Activated T-cell treated with anti-CD3 and anti-CD28 coated beads for 1 hour (primary cell): ENCODE measurements at regions not wholly inside any gene's neighbourhood (a gene's known extent, or its start where the extent isn't known, plus 50 kb on each side); places are given as distances from the start of the nearest gene placed in this dataset.

Source experiments
- DNase-seq: peaks from one replicate; pipeline ENCODE4 v3.0.0-alpha.2; 2020; ENCODE audit warnings: low read depth

DNA sequence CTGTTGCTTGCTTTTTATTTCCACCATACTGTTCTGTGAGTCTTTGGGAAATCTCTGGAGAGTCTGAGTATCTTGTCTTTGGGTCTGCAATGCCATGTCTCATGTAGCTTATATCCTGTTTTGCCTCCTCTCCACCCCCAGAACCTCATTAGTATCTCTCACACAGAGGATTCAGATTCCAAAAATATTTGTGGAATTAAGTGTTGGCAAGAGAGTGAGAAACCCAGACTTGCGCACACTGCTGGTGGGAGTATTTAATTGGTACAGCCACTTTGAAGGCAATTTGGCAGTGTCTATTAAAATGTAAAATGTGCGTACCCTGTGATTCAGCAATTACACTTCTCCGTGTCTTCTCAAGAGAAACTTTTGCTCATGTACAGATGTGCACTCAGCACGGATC, 68.6 kb downstream of the ZNF621 start:
- DNase-seq: no peak

DNA sequence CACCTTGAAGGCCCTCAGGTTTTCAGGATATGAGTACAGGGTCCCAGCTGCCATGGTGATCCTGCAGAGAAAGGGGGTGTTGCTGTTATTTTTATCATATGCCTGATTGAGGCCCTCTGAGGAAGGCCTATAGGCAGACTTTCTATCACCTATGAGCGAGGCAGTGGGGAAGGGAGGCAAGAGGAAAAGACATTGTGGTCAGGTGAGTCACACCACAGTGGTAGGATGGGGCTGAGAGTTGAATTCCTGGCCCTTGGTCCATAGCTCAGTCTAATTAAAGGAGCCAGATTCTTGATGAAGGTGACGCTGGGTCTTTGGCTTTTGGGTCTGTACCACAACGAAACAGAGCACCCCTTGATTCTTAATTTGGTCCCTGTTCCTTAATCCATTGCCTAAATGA, 72.7 kb downstream of the ZNF621 start:
- no peak for DNase-seq

DNA sequence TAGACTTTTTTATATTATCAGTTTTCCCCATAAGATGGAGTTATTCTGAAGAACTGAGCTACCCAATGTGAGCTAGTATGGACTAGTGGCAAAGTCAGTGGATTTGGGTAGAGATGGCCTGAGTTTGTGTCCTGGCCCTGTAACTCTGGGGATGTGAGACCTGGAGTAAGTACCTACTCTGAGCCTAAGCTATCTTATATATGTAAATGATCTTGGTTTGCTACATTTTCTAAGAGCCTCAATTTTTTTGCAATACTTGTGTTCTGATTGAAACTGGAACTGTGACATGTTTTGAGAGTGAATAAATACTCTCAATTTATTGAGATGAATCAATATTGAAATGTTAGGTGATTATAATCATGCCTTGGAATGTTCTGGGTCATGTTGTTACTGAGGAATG, 73.6 kb downstream of the ZNF621 start:
- DNase-seq: no peak

DNA sequence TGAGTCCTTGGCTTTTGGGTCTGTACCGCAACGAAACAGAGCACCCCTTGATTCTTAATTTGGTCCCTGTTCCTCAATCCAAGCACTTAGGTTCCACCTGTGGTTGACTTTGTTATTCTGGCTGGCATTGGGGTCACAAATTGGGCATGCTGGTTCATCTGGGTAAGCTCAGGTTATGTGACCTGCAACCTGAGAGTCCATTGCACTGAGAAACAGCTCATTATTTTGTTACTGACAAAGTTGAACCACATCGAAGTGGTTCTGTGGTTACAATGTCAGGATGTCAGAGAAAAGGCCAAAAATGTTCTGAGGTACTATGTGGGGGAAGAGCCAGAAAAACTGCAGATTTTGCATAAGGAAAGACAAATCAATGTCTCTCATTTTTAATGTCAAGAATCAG, 74.2 kb downstream of the ZNF621 start:
- no peak for DNase-seq

DNA sequence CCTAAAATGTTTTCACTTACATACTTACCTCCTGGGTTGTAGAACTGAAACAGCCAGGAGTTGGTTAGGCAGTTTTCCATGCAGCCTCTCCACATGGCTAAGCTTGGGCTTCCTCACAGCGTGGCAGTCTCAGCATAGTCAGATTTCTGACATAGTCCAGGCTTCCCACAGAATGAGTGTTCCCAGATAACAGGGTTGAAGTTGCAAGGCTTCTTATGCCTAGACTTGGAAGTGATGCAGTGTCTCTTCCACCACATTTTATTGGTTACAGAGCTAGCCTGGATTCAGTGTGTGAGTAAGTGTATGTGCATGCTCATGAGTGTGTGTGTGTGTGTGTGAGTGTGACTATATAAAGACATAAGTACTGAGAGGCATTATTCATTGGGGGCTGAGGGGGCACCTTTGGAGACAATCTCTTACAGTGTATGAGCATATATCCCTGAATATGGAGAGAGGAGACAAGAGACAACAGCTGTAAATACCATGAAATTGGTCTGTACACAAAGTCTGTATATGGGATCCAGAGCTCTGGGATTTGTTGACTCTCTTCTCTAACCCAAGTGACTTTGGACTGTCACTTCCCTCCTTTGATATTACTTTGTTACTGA, 78.1 kb downstream of the ZNF621 start:
- no peak for DNase-seq

DNA sequence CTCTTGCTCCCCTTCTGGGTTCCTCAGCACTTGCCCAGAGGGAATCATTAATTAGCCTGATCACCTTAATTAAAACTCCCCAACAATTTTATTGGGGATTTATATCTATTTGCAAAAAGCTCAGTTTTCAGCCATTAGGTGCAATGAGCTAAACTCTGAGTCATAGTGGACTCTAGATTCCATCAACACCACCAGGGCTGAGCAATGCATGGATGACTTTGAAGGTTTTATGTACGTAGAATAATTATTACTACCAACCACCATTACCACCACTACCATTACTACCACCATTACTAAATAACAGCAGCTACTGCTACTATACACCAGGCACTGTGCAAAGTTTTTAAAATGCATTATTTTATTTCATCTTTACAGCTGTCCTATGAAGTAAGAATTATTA, 81.2 kb downstream of the ZNF621 start:
- no peak for DNase-seq

DNA sequence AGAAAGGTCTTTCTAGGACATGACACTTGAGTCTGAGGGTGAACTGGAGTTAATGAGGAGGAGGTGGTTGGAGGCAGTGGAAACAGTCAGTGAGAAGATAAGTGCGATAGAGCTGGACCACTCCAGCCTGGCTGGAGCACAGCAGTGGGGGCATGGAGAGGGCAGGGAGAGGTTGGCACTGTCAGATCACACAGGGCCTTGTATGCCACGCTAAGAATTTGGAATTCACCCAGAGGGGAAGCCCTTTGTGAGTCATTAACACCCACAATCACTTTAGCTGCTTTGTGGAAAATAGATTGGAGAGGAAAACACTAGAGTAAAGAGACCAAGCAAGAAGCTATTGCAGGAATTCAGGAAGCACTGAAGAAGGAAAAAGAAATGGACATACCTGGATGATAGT, 83.3 kb downstream of the ZNF621 start:
- no peak for DNase-seq

DNA sequence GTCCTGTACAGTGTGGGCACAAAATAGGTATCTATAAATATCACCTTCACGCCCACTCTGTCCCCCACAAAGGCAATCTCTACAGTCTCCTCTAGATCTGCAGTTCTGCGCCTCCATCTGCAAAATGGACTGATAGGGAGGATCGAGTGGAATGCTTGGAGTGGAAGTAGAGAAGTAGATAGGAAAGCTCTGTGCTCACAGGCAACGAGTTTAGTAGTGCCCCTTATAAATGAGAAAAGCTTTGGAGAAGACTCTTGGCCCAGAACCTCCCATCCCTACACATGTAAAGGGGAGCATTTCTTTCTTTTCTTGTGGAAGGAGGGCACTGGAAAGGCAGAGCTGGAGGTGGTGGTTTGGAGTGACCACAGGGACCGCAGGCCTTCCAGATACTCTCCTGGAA, 88.5 kb downstream of the ZNF621 start:
- no peak for DNase-seq

DNA sequence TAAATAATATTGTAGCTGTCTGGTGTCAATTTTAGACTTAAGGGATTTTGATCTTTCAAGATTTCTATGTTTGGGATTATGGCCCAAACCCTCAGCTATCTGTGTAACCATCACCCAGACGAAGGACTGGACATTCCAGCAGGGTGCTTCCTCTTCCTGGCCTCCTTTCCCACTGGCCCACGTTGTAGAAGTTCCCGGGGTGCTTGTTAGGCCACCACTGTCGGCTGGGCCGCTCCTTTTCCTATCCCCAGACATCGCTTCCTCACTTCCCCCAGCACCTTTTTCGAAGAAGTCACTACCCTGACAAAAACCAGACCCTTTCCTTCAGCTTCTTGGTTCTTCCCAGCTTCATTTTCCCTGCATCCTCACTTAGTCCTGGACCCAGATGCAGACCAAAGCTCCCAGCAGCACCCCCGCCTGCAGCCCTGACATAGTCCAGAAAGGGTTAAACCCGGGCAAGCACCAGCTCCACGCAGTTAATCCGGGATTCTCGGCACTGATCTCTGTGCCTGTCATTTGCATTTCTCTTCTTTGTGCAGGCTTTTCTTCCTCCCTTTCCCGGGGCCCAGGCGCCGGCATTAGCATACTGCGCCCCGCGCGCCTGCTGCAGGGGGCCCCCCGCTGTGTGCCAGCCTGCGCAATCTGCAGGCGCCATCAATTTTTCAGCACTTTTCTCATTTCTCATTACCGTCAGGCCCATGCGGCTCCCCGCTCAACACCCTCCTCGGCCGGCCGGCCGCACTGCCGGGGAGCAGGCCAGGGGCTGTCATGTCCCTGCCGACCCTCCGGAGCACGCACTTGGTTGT, 90.6 kb downstream of the ZNF621 start:
- no peak for DNase-seq

DNA sequence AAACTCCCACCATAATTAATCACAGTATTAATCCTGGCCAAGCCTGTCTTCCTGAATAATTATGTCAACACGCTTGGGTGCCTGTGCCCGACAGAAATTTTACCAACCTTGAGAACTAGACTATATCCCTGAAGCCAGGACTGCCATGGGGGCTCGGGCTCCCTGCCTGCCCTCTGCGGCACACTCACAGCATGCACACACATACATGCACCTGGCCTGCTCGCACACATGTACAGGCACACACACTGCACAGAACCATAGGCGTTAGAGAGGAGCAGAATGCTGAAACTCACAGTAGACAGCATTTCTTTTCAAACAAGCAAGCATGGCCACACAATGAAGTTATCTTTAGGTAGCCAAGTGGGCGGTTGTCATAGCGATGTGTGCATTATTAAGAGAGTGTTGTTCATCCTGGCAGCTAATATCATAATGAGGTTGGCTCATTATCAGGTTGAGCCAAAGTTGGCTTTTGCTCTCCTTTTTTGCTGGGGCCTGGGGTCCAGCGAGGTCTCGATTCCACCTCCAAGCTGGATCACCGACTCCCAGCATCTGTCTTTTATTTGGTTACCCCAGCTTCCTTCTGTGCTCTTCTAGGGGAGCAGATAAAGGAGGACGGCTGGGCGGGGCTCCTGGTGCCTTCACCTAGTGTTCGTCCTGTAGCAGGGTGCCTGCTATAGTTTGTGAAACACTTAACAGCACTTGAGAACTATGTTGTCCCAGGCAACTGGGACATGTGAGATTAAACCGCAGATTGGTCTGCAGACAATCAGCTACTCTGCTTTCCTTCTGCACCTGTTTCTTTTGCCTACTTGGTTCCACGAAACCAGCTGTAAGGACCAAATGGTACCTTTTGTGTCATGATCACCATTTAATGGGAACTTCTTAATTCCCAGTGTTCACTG, 91.4 kb downstream of the ZNF621 start:
- no peak for DNase-seq

DNA sequence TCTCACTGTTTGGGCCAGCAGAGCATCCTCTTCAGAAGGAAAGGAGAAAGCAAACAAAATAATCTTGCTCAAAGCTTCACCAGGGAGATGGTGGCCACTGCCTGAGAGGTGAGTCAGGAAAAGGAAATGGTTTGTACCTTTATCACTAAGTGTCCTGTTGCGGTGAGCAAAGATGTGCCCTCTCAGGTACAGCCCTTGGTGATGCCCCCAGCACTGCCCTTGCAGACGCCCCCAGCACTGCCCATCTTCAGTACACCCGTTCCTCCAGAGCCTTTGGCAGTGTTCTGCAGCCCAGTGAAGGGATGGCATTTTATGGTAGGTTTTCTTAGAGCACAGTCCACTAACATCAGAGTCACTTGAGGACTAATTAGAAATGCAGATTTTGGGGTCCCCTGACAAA, 92.3 kb downstream of the ZNF621 start:
- no peak for DNase-seq

DNA sequence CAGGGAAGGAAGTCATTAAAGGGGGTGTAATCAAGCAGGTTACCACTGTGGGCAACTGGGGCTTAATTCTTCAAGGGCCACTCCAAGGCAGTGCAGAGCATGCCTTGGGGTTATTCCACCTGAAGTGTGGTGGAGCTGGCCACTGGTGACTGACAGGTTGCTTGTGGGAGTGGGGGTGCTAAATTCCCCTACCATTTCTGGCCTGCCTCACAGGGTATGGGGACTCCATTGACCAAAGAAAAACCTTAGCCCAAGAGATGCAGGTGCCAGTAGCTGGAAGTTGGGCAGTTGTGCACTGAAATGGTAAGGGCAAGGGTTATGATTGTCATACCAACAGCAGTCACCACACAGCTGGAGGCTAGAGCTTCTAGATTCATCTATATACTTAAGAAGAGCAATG, 93.4 kb downstream of the ZNF621 start:
- no peak for DNase-seq

DNA sequence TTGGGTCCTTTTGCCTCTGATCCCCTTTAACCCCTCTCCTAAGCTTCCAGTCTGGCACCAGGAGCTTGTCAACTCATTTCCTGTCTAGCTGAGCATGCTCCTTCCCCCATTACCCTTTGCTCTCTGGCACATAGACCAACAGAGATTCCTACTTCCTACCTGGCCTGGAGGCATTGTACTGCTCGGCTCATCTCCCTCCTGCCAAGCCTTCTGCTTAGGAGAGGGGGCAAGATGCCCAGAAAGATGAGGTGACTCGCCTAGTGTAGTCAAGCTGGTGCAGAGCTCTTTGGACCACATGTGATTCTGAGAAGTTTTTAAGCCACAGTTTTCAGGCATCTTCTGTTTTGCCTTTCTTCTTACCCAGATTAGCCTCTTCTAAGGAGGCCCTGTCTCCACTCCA, 95.4 kb downstream of the ZNF621 start:
- no peak for DNase-seq

DNA sequence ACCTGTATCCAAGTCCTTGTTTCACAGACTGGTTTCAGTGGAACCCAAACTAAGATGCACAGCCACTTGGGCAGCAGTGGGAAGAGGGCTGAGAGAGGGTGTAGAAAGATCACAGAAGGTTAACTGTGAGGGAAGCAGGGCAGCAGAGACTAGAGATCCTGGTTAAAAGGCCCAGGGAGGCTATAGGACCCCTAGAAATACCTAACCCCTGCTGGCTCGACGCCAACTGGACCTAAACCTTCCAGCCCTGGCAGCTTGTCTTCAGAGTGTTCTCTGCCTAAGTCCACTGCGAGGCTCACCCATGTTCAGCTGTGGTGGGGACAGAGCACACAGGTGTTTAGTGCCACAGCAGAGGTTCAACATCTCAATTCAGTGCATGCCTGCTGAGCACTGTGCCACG, 96.5 kb downstream of the ZNF621 start:
- DNase-seq: no peak

DNA sequence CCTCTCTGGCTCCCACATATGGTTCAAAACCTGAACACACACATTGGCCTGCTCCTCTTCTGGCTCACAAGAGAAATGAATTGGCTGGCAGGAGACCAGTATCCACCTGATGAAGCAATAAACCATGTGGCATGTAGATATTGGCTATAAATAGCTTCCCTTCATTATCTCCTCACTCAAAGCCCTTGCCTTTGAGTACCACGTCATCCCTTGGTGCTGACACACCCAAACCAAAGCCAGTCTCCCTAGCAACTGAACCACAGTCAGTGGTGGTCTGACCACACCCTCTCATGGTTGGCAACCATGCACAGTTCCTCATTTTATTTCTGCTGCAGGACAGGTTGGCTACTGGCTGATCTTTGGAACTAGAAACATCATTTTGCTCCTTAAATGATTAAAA, 98.8 kb downstream of the ZNF621 start:
- no peak for DNase-seq

DNA sequence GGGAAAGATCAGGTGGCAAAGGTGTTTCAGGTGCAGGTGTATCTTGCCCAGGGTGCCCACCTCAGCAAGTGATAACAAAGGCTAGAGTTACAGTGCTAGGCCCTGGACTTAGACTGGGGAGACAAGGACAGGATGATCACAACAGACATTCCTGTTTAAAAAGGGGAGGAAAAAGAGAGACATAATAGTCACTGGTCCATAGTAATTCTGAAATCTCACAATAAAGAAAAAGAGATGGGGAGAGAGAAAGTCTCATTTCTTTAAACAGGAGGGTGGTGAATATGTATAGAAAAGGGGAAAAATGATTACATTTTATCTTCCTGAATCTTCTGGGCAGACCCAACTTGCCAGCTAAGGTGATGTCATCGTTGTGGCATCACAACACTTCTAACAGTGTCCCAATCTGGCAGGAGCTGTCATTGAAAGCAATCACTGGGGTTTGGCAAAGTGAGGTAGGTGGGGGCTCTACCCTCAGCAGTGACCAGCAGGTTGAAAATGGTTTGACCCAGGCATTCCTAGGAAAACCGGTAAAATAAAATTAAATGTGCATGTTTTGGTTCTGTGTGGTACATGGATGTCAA, 99.5 kb downstream of the ZNF621 start:
- no peak for DNase-seq

DNA sequence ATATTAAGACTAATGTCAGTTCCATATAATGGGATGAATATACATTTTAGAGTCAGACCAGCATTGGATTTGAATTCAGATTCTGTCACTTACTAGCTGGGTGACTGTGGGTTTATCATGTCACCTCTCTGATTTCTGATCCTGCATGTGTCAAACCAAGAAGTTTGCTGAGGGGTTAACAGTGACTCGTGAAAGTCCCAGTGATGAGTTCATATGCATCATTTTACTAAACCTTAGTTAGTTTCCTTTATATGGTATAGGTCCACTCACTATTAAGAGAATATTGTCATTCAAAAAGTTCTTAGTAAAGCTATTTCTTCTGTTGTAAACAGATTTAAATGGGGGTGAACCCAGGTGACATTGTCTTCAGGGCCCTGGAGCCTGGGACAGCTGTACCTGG, 102.3 kb downstream of the ZNF621 start:
- no peak for DNase-seq

DNA sequence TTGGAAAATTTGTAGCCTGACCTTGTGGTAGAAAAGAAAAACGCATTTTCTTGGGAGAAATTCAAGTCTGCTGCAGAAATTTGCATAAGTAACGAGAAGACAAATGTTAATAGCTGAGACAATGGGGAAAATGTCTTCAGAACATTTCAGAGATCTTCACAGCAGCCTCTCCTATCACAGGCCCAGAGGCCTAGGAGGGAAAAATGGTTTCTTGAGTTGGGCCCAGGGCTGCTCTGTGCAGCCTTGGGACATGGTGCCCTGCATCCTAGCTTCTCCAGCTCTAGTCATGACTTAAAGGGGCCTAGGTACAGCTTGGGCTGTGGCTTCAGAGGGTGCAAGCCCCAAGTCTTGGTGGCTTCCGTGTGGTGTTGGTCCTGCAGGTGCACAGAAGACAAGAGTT, 104.2 kb downstream of the ZNF621 start:
- DNase-seq: no peak

DNA sequence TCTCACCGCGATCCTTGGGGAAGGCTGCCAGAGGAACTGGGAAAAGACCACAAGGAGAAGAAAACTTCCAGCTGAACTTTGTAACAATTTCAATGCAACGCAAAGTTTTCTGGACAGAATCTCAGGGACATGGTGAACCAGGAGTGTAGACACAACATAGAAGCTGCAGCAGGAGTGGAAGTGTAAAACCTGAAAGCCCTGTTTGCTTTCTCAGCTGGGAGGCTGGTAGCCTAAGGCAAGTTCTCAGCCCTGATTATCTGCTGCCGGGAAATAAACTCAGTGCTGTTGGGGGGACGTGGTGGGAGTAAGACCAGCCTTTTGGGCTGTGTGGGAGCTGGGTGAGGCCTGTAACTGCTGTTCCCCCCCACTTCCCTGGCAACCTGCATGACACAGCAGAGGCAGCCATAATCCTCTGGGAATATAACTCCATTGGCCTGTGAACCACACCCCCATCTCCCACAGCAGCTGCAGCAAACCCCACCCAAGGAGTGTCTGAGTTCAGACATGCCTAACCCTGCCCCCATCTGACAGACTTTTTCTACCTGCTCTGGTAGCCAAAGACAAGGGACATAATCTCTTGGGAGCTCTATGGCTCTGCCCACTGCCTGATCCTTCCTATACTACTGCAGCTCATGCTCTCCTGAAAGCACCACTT, 106.7 kb downstream of the ZNF621 start:
- no peak for DNase-seq

DNA sequence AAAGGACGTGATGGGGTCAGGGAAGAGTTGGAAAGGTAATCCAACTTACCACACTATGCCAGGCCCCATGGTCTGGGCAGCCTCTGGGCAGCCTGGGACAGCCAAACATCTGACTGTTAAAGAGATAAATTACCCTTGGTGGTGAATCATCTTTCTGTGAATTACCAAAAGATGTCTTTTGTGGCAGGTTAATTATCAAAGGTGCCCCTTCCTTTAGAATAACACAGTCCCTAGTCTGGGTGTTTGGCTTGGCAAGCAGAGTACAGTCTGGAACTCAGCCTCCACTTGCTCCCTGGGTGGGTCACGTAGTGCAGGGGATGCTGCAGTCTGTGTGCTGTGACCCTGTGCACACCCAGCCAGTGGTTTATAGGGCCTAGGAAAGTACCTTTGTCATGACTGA, 113.1 kb downstream of the ZNF621 start:
- DNase-seq: no peak

DNA sequence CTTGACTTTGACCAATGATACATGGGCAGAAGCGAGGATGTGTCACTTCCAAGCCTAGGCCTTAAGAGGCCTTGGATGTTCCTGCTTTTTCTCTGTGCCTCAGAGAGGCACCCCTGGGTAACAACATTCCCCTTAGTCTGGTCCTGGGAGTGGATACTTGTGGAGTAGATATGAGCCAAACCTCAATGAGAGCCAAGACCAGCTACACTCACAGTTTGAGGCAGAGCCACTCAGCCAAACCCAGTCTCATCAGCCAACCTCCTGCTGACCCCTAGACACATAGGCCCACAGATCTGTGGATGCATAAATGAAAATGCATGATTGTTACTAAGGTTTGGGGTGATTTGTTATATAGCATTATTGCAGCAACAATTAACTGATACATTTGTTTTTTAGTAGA, 114.2 kb downstream of the ZNF621 start:
- DNase-seq: no peak

DNA sequence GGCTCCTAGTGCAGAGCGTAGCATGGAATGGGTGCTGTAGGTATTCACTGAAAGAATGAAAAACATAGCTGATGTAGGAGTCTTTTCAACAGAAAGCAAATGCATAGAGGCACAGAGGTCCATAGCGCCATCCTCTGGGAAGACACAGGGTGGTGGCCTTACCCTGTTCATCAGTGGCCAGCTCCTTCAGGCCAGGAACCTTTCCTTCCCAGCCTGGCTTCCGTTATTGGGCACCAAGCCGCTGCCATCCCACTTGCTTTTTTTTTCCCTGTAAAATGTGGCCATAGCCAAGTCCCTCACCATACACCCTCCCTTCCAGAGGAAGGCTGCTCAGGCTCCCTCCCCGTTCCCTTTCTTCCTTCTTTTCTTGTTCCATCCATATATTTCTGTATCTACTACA, 118.1 kb downstream of the ZNF621 start:
- DNase-seq: no peak
